HEK293 (cell line): ENCODE measurements at regions not wholly inside any gene's neighbourhood (a gene's known extent, or its start where the extent isn't known, plus 50 kb on each side); places are given as distances from the start of the nearest gene placed in this dataset.

ENCODE experiments used
- CTCF ChIA-PET: fragments of 350-600 bp; formaldehyde crosslinking; extraction: SDS; loops from one replicate; lab custom pipeline; 2021; ENCODE audit warnings: antibody characterized with exemption; lab: Yijun Ruan, JAX
- POLR2A ChIA-PET: fragments of 300-600 bp; formaldehyde crosslinking; extraction: SDS; loops from one replicate; lab custom pipeline; 2020; ENCODE audit warnings: antibody characterized with exemption, inconsistent platforms; lab: Yijun Ruan, JAX
- H3K27ac ChIP-seq: fragments of 200-500 bp; sonication (Bioruptor generic); 2 replicates; pipeline ENCODE4 v1.5.1; 2014; ENCODE audit warnings: low read depth, low read length, control low read depth, inconsistent platforms; ENCODE audit errors: extremely low read depth
- H3K36me3 ChIP-seq, 2 experiments: fragments of 200-500 bp in 1 of 2; sonication (Bioruptor generic) in 1 of 2; 1 replicate in 1 of 2; 2 replicates in 1 of 2; pipeline ENCODE4 v1.5.1; 2014 to 2017; ENCODE audit warnings: inconsistent platforms in 2 of 2, low read length in 2 of 2; ENCODE audit not compliant: control insufficient read depth in 2 of 2, insufficient read depth in 1 of 2
- H3K4me1 ChIP-seq: fragments of 200-500 bp; sonication (Bioruptor generic); 2 replicates; pipeline ENCODE4 v1.5.1; 2014; ENCODE audit warnings: mild to moderate bottlenecking, low read length, inconsistent platforms; ENCODE audit not compliant: control insufficient read depth, insufficient read depth
- H3K4me3 ChIP-seq: 2 replicates; pipeline ENCODE4 v1.5.1; 2011; ENCODE audit warnings: low read depth, mild to moderate bottlenecking, control low read depth, low read length, moderate library complexity
- H3K9me3 ChIP-seq: fragments of 200-500 bp; sonication (Bioruptor generic); 2 replicates; pipeline ENCODE4 v1.5.1; 2014; ENCODE audit warnings: low read depth, low read length, inconsistent platforms; ENCODE audit not compliant: control insufficient read depth, insufficient read depth
- GLIS1 ChIP-seq: fragments of 450-650 bp; formaldehyde crosslinking; IDR thresholded peaks from 2 replicates; pipeline ENCODE4 v1.5.1; 2016; ENCODE audit warnings: missing biosample characterization, missing genetic modification characterization
- IKZF3 ChIP-seq: fragments of 450-650 bp; IDR thresholded peaks from 2 replicates; pipeline ENCODE4 v1.5.0; 2018; ENCODE audit warnings: missing biosample characterization, mild to moderate bottlenecking, missing genetic modification characterization, moderate library complexity
- PRDM1 ChIP-seq: fragments of 450-650 bp; formaldehyde crosslinking; IDR thresholded peaks from 2 replicates; pipeline ENCODE4; 2016; ENCODE audit warnings: missing biosample characterization, missing genetic modification characterization
- ZBTB17 ChIP-seq: fragments of 450-650 bp; formaldehyde crosslinking; IDR thresholded peaks from 2 replicates; pipeline ENCODE4 v1.5.1; 2016; ENCODE audit warnings: missing biosample characterization, missing genetic modification characterization
- ZFP41 ChIP-seq: fragments of 450-650 bp; formaldehyde crosslinking; IDR thresholded peaks from 2 replicates; pipeline ENCODE4 v1.5.1; 2016; ENCODE audit warnings: missing biosample characterization, missing genetic modification characterization, borderline replicate concordance
- ZFP69B ChIP-seq: fragments of 450-650 bp; formaldehyde crosslinking; IDR thresholded peaks from 2 replicates; pipeline ENCODE4 v1.5.1; 2016; ENCODE audit warnings: missing biosample characterization, missing genetic modification characterization
- ZNF2 ChIP-seq: fragments of 450-650 bp; formaldehyde crosslinking; IDR thresholded peaks from 2 replicates; pipeline ENCODE4 v1.5.1; 2016; ENCODE audit warnings: missing biosample characterization, missing genetic modification characterization
- ZNF223 ChIP-seq: fragments of 450-650 bp; formaldehyde crosslinking; IDR thresholded peaks from 2 replicates; pipeline ENCODE4 v1.5.1; 2016; ENCODE audit warnings: missing biosample characterization, missing genetic modification characterization
- ZNF239 ChIP-seq: fragments of 450-650 bp; formaldehyde crosslinking; IDR thresholded peaks from 2 replicates; pipeline ENCODE4 v1.5.1; 2016; ENCODE audit warnings: missing biosample characterization, missing genetic modification characterization
- ZNF324 ChIP-seq: fragments of 450-650 bp; formaldehyde crosslinking; IDR thresholded peaks from 2 replicates; pipeline ENCODE4 v1.5.1; 2016; ENCODE audit warnings: missing biosample characterization, missing genetic modification characterization
- ZNF433 ChIP-seq: fragments of 450-650 bp; formaldehyde crosslinking; IDR thresholded peaks from 2 replicates; pipeline ENCODE4 v1.5.1; 2016; ENCODE audit warnings: missing biosample characterization, missing genetic modification characterization, low read depth
- ZNF510 ChIP-seq: fragments of 450-650 bp; formaldehyde crosslinking; IDR thresholded peaks from 2 replicates; pipeline ENCODE4 v1.5.1; 2018; ENCODE audit warnings: mild to moderate bottlenecking, missing genetic modification characterization, missing biosample characterization; ENCODE audit not compliant: insufficient replicate concordance
- ZNF514 ChIP-seq: fragments of 450-650 bp; formaldehyde crosslinking; IDR thresholded peaks from 2 replicates; pipeline ENCODE4 v1.5.1; 2016; ENCODE audit warnings: missing biosample characterization, missing genetic modification characterization
- ZNF549 ChIP-seq: fragments of 450-650 bp; IDR thresholded peaks from 2 replicates; pipeline ENCODE4 v1.5.1; 2018; ENCODE audit warnings: missing biosample characterization, missing genetic modification characterization, mild to moderate bottlenecking, inconsistent platforms, moderate library complexity
- ZNF660 ChIP-seq: fragments of 450-650 bp; IDR thresholded peaks from 2 replicates; pipeline ENCODE4 v1.5.1; 2018; ENCODE audit warnings: missing biosample characterization, mild to moderate bottlenecking, missing genetic modification characterization
- ZNF792 ChIP-seq: fragments of 450-650 bp; formaldehyde crosslinking; IDR thresholded peaks from 2 replicates; pipeline ENCODE4 v1.5.1; 2016; ENCODE audit warnings: missing biosample characterization, missing genetic modification characterization
- ZNF837 ChIP-seq: fragments of 450-650 bp; formaldehyde crosslinking; IDR thresholded peaks from 2 replicates; pipeline ENCODE4 v1.5.1; 2016; ENCODE audit warnings: missing biosample characterization, missing genetic modification characterization
- TF ChIP-seq, protein P1 (sequence below): fragments of 450-650 bp; formaldehyde crosslinking; IDR thresholded peaks from 2 replicates; pipeline ENCODE4 v1.5.1; 2016; ENCODE audit warnings: missing biosample characterization, missing genetic modification characterization
- TF ChIP-seq, protein P2 (sequence below): fragments of 450-650 bp; formaldehyde crosslinking; IDR thresholded peaks from 2 replicates; pipeline ENCODE4 v1.5.0; 2017; ENCODE audit warnings: missing biosample characterization, missing genetic modification characterization, borderline replicate concordance
- TF ChIP-seq, protein P3 (sequence below): fragments of 450-650 bp; formaldehyde crosslinking; conservative IDR thresholded peaks from 2 replicates; pipeline ENCODE4 v1.5.1; 2016; ENCODE audit warnings: low read depth, missing biosample characterization, missing genetic modification characterization

DNA sequence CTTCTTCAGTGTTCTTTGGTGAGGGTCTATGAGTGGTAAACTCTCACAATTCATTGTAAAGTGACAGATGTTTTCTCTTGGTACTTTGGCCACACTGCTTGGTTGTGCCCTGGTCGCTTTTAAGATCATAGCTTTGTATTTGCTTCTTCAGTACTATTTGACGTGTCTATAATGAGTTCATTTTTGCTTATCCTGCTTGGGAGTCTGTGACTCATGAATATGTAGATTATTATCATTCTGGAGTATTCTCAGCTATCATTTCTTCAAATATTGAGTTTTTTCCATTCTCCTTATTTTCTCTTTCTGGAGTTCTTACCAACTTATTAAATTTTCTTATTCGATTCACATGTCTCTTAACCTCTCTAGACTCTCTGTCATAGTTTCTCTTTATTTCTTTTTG is 73.0 kb upstream of the HS6ST1 start (continued):
- TF ChIP-seq ZBTB17 (tag by site-specific recombination) (no peak), ZNF510 (no peak)

DNA sequence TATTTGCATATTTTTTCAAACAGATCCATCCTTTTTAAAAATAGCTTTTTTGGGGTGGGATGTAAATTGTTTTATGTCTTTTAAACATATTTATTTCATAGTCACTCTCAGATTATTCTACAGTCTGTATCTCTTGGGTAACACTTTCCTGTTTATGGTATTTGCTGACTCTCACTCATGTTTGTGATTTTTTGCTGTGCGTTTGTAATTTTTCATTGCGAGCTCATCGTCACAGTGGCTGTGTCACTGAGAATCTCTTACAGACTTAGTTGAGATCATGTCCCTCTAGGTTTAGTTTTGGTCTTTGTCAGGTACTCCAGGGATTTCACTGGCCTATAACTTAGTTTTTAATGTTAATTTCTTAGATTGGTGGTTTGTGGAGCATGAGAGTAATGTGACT is 73.5 kb upstream of the HS6ST1 start:
- no peaks in the 10 kb centered on the region for H3K4me1 ChIP-seq
- no peak overlapping the region for H3K4me3 ChIP-seq
- POLR2A ChIA-PET, result no interaction called here
- CTCF ChIA-PET, result interaction anchor here (0.5 to 0.7 kb wide), 2 partner anchors 9 to 1037 kb away, joined by 3 read pairs; no protein-coding TSS in a partner anchor
- no peak overlapping the region for H3K27ac ChIP-seq
- H3K36me3 ChIP-seq, result no peaks in the 10 kb centered on the region
- no peak for TF ChIP-seq ZNF792
- TF ChIP-seq, protein P1, sequence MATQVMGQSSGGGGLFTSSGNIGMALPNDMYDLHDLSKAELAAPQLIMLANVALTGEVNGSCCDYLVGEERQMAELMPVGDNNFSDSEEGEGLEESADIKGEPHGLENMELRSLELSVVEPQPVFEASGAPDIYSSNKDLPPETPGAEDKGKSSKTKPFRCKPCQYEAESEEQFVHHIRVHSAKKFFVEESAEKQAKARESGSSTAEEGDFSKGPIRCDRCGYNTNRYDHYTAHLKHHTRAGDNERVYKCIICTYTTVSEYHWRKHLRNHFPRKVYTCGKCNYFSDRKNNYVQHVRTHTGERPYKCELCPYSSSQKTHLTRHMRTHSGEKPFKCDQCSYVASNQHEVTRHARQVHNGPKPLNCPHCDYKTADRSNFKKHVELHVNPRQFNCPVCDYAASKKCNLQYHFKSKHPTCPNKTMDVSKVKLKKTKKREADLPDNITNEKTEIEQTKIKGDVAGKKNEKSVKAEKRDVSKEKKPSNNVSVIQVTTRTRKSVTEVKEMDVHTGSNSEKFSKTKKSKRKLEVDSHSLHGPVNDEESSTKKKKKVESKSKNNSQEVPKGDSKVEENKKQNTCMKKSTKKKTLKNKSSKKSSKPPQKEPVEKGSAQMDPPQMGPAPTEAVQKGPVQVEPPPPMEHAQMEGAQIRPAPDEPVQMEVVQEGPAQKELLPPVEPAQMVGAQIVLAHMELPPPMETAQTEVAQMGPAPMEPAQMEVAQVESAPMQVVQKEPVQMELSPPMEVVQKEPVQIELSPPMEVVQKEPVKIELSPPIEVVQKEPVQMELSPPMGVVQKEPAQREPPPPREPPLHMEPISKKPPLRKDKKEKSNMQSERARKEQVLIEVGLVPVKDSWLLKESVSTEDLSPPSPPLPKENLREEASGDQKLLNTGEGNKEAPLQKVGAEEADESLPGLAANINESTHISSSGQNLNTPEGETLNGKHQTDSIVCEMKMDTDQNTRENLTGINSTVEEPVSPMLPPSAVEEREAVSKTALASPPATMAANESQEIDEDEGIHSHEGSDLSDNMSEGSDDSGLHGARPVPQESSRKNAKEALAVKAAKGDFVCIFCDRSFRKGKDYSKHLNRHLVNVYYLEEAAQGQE (tag by site-specific recombination), result no peak
- TF ChIP-seq ZNF223 (tag by site-specific recombination), result no peak
- no peak for TF ChIP-seq ZNF2 (tag by site-specific recombination)
- no peak for TF ChIP-seq GLIS1
- TF ChIP-seq PRDM1 (tag by site-specific recombination), result no peak
- TF ChIP-seq, protein P2, sequence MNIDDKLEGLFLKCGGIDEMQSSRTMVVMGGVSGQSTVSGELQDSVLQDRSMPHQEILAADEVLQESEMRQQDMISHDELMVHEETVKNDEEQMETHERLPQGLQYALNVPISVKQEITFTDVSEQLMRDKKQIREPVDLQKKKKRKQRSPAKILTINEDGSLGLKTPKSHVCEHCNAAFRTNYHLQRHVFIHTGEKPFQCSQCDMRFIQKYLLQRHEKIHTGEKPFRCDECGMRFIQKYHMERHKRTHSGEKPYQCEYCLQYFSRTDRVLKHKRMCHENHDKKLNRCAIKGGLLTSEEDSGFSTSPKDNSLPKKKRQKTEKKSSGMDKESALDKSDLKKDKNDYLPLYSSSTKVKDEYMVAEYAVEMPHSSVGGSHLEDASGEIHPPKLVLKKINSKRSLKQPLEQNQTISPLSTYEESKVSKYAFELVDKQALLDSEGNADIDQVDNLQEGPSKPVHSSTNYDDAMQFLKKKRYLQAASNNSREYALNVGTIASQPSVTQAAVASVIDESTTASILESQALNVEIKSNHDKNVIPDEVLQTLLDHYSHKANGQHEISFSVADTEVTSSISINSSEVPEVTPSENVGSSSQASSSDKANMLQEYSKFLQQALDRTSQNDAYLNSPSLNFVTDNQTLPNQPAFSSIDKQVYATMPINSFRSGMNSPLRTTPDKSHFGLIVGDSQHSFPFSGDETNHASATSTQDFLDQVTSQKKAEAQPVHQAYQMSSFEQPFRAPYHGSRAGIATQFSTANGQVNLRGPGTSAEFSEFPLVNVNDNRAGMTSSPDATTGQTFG (tag by site-specific recombination), result no peak
- TF ChIP-seq ZFP69B (tag by site-specific recombination), result no peak
- TF ChIP-seq ZNF433 (tag by site-specific recombination), result no peak
- TF ChIP-seq ZNF510, result no peak
- TF ChIP-seq ZNF324 (tag by site-specific recombination), result no peak
- no peak for TF ChIP-seq ZNF660 (tag by site-specific recombination)
- H3K9me3 ChIP-seq, result no peaks in the 10 kb centered on the region

DNA sequence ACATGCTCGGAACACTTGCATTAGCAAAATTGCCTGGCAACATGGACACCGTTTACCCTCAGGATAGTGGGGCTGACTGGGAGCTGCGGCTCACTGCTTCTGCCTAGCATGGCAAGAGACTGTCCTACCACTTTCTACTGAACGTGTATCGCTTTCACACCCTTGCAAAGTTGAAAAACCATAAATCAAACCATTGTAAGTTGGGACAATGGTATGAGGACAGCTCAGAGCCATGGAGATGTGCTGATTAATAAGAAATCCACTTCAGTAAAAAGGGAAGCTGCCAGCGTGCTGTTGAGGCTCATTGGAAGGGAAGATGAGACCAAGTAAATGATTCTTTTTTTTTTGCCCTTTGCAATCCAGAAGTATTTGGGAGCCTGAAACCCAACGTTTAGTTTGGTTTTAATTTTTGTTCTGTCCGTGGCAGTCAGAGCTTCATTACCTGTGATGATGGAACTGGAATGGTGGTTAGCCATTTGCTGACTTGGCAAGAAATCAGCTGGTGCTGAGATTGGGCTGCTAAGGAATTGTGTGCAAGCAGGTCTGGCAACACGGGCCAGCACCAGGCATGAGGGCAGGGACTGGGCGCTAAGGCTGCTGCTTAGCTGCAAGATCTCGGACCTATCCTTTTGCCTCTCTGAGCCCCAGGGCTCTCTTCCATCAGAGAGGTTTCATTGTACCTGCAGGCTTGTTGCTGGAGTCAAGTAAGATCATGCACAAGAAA is 75.5 kb upstream of the HS6ST1 start:
- H3K9me3 ChIP-seq, result no peaks in the 10 kb centered on the region
- TF ChIP-seq ZNF514 (tag by site-specific recombination), result no peak
- TF ChIP-seq ZNF549, result no peak
- no peak for TF ChIP-seq GLIS1
- TF ChIP-seq ZNF837 (tag by site-specific recombination), result no peak
- TF ChIP-seq ZNF239 (tag by site-specific recombination), result no peak
- TF ChIP-seq, protein P3, sequence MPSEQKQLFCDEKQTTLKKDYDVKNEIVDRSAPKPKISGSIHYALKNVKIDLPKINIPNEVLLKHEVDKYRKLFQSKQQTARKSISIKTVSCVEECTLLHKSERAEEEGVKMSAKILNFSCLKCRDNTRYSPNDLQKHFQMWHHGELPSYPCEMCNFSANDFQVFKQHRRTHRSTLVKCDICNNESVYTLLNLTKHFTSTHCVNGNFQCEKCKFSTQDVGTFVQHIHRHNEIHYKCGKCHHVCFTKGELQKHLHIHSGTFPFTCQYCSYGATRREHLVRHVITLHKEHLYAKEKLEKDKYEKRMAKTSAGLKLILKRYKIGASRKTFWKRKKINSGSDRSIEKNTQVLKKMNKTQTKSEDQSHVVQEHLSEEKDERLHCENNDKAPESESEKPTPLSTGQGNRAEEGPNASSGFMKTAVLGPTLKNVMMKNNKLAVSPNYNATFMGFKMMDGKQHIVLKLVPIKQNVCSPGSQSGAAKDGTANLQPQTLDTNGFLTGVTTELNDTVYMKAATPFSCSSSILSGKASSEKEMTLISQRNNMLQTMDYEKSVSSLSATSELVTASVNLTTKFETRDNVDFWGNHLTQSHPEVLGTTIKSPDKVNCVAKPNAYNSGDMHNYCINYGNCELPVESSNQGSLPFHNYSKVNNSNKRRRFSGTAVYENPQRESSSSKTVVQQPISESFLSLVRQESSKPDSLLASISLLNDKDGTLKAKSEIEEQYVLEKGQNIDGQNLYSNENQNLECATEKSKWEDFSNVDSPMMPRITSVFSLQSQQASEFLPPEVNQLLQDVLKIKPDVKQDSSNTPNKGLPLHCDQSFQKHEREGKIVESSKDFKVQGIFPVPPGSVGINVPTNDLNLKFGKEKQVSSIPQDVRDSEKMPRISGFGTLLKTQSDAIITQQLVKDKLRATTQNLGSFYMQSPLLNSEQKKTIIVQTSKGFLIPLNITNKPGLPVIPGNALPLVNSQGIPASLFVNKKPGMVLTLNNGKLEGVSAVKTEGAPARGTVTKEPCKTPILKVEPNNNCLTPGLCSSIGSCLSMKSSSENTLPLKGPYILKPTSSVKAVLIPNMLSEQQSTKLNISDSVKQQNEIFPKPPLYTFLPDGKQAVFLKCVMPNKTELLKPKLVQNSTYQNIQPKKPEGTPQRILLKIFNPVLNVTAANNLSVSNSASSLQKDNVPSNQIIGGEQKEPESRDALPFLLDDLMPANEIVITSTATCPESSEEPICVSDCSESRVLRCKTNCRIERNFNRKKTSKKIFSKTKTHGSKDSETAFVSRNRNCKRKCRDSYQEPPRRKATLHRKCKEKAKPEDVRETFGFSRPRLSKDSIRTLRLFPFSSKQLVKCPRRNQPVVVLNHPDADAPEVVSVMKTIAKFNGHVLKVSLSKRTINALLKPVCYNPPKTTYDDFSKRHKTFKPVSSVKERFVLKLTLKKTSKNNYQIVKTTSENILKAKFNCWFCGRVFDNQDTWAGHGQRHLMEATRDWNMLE (tag by site-specific recombination), result no peak
- TF ChIP-seq ZFP41 (tag by site-specific recombination), result no peak
- no peak for TF ChIP-seq IKZF3
- no peaks in the 10 kb centered on the region for H3K4me1 ChIP-seq
- ChIA-PET POLR2A (no interaction called here), CTCF (interaction anchor here (1.0 kb wide), 1 partner anchor 9 kb away, joined by 3 read pairs; no protein-coding TSS in a partner anchor)
- H3K4me3 ChIP-seq, result no peak overlapping the region
- no peaks in the 10 kb centered on the region for H3K36me3 ChIP-seq
- no peak overlapping the region for H3K27ac ChIP-seq
